A673 (cell line): ENCODE measurements at regions not wholly inside any gene's neighbourhood (a gene's known extent, or its start where the extent isn't known, plus 50 kb on each side); places are given as distances from the start of the nearest gene placed in this dataset.

Experiments
- BruUV-seq: library from RNA; stranded (reverse); fragments of 400-500 nt; replicated peaks from 2 replicates; lab custom pipeline; 2021; lab: Mats Ljungman, UMichigan
- CTCF ChIA-PET: fragments of 300-600 bp; sonication (Branson Sonifier 250); formaldehyde crosslinking; loops from one replicate; lab custom pipeline; 2022; ENCODE audit warnings: antibody characterized with exemption; lab: Charles Lee
- POLR2A ChIA-PET: fragments of 300-600 bp; sonication (Branson Sonifier 250); formaldehyde crosslinking; loops from one replicate; lab custom pipeline; 2022; ENCODE audit warnings: antibody characterized with exemption; ENCODE audit not compliant: low non-redundant PET; lab: Charles Lee
- DNase-seq: peaks from one replicate; pipeline ENCODE4 v3.0.0-alpha.2; 2015; ENCODE audit warnings: low spot score
- H3K27ac ChIP-seq: fragments of 200-600 bp; sonication (generic); 2 replicates; pipeline ENCODE4 v1.5.1; 2016; ENCODE audit warnings: mixed run types, low read depth, mild to moderate bottlenecking, mixed read lengths, antibody characterized with exemption, low read length; ENCODE audit not compliant: poor library complexity, severe bottlenecking
- H3K27me3 ChIP-seq: fragments of 200-600 bp; sonication (generic); replicated peaks from 2 replicates; pipeline ENCODE4 v1.6.1; 2017; ENCODE audit warnings: mixed run types, low read depth, mild to moderate bottlenecking, mixed read lengths, antibody characterized with exemption, low read length; ENCODE audit not compliant: insufficient read depth, poor library complexity
- H3K36me3 ChIP-seq: fragments of 200-600 bp; sonication (generic); 2 replicates; pipeline ENCODE4 v1.6.1; 2016; ENCODE audit warnings: mixed run types, mild to moderate bottlenecking, mixed read lengths, antibody characterized with exemption, low read length; ENCODE audit not compliant: insufficient read depth, poor library complexity, severe bottlenecking
- H3K4me1 ChIP-seq: fragments of 200-600 bp; sonication (generic); 2 replicates; pipeline ENCODE4 v1.6.1; 2017; ENCODE audit warnings: mixed run types, mild to moderate bottlenecking, mixed read lengths, antibody characterized with exemption, low read length; ENCODE audit not compliant: insufficient read depth, poor library complexity, severe bottlenecking
- H3K4me3 ChIP-seq: fragments of 200-600 bp; sonication (generic); 2 replicates; pipeline ENCODE4 v1.5.1; 2016; ENCODE audit warnings: low read depth, mixed run types, mild to moderate bottlenecking, mixed read lengths, low read length; ENCODE audit not compliant: poor library complexity, severe bottlenecking
- H3K9me3 ChIP-seq: fragments of 200-600 bp; sonication (generic); 2 replicates; pipeline ENCODE4 v1.6.1; 2016; ENCODE audit warnings: mixed run types, low read depth, mild to moderate bottlenecking, mixed read lengths, antibody characterized with exemption, low read length; ENCODE audit not compliant: poor library complexity, severe bottlenecking
- EZH2 ChIP-seq: fragments of 200-600 bp; sonication (generic); IDR thresholded peaks from 2 replicates; pipeline ENCODE4 v1.6.1; 2017; ENCODE audit warnings: borderline replicate concordance, low read depth, mild to moderate bottlenecking, mixed read lengths, antibody characterized with exemption, low read length; ENCODE audit not compliant: poor library complexity, severe bottlenecking
- intact Hi-C: fragments of 100-400 bp; cut with micrococcal nuclease; formaldehyde crosslinking; loops from one replicate; pipeline ENCODE4 v1.10.0; 2022; ENCODE audit not compliant: unreplicated experiment
- TF ChIP-seq, protein P1 (sequence below): fragments of 300-800, 200-600 bp; sonication (generic); conservative IDR thresholded peaks from 2 replicates; pipeline ENCODE4 v1.5.1; 2017; ENCODE audit warnings: low read depth, mild to moderate bottlenecking, antibody characterized with exemption, low read length, moderate library complexity, mixed read lengths

DNA sequence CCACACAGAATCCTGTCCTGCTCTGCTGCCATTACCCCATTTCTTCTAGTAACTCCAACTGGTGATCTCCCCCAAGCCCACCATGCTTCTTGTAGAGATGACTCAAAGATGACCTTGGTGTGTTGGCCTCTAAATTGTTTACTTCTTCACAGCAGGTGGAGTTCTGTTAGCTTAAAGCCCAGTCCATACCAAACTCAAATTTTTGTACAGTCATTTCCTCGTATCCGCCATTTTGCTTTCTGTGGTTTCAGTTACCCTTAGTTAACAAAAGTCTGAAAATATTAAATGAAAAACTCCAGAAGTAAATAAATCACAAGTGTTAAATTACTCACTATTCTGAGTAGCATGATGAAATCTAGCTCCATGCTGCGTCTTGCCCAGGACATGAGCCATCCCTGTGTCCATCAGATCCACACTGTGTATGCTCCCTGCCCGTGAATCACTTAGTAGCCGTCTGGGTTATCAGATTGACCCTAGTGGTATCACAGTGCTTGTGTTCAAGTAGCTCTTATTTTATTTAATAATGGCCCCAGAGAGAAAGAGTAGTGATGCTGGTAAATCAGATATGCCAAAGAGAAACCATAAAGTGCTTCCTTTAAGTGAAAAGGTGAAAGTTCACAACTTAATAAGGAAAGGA, 133.3 kb upstream of the NOL4 start:
- no peak for DNase-seq
- H3K27ac ChIP-seq, result no peak overlapping the region
- ChIA-PET CTCF (no interaction called here), POLR2A (no interaction called here)
- no peaks in the 10 kb centered on the region for H3K27me3 ChIP-seq
- no peaks in the 10 kb centered on the region for H3K36me3 ChIP-seq
- no peaks in the 10 kb centered on the region for H3K4me1 ChIP-seq
- intact Hi-C loops, result loop anchor here (10.0 kb wide), 2 partner anchors 287 to 427 kb away; no protein-coding TSS in a partner anchor
- no peak for TF ChIP-seq EZH2
- TF ChIP-seq, protein P1, sequence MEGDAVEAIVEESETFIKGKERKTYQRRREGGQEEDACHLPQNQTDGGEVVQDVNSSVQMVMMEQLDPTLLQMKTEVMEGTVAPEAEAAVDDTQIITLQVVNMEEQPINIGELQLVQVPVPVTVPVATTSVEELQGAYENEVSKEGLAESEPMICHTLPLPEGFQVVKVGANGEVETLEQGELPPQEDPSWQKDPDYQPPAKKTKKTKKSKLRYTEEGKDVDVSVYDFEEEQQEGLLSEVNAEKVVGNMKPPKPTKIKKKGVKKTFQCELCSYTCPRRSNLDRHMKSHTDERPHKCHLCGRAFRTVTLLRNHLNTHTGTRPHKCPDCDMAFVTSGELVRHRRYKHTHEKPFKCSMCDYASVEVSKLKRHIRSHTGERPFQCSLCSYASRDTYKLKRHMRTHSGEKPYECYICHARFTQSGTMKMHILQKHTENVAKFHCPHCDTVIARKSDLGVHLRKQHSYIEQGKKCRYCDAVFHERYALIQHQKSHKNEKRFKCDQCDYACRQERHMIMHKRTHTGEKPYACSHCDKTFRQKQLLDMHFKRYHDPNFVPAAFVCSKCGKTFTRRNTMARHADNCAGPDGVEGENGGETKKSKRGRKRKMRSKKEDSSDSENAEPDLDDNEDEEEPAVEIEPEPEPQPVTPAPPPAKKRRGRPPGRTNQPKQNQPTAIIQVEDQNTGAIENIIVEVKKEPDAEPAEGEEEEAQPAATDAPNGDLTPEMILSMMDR, result no peak
- BruUV-seq, result no TSS peak
- no peaks in the 10 kb centered on the region for H3K9me3 ChIP-seq
- no peak overlapping the region for H3K4me3 ChIP-seq

DNA sequence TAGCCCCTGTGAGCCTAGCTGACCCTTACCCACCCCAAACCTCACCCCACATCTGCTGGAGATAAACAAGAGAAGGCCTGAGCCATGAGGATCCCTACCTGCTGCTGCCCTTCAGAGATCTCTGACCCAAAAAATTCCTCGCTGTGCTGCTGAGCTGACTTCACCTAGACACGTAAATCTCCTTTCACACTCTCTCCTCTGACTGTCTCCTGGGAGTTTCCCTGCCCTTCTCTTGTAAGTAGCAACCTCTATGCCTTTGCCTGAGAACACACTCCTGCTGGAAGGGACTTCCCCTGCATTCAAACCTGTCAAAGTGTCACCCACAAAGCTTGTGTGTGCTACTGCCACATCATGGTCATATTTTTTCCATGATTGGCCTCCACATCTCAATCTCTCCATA, 134.2 kb upstream of the NOL4 start:
- no TSS peak for BruUV-seq
- DNase-seq, result no peak
- intact Hi-C loops, result loop anchor here (10.0 kb wide), 2 partner anchors 286 to 426 kb away; no protein-coding TSS in a partner anchor
- Histone ChIP-seq H3K9me3 (no peaks in the 10 kb centered on the region), H3K27ac (no peak overlapping the region), H3K36me3 (no peaks in the 10 kb centered on the region), H3K27me3 (no peaks in the 10 kb centered on the region), H3K4me1 (no peaks in the 10 kb centered on the region), H3K4me3 (no peak overlapping the region)
- CTCF ChIA-PET, result no interaction called here
- TF ChIP-seq, protein P1, result no peak
- TF ChIP-seq EZH2, result no peak
- POLR2A ChIA-PET, result no interaction called here

DNA sequence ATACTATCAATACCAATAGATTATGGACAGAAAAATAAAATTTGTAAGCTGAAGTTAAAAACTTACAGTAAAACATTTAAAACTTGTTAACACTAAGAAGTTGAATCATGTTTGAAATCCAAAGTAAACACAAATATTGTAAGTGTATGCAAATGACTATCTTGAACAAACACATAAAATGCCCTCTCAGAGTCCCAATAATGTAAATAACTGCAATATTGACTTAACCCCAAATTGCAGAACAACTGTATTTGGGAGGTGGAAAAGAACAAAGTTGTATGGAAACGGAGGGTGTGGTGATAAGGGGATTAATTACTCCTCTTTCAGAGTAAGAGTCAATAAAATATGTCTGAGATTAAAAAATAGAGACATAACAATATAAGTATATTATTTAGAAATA, 140.0 kb upstream of the NOL4 start:
- intact Hi-C loops, result no loop called here
- H3K36me3 ChIP-seq, result no peaks in the 10 kb centered on the region
- CTCF ChIA-PET, result no interaction called here
- BruUV-seq, result no TSS peak
- no peak overlapping the region for H3K4me3 ChIP-seq
- no peaks in the 10 kb centered on the region for H3K4me1 ChIP-seq
- no peak for DNase-seq
- no peak overlapping the region for H3K27ac ChIP-seq
- POLR2A ChIA-PET, result no interaction called here
- H3K9me3 ChIP-seq, result no peaks in the 10 kb centered on the region
- no peak for TF ChIP-seq EZH2
- TF ChIP-seq, protein P1, result no peak
- H3K27me3 ChIP-seq, result peaks cover 9% of the 10 kb centered on the region
